HG03354 (cell line): ENCODE measurements at regions not wholly inside any gene's neighbourhood (a gene's known extent, or its start where the extent isn't known, plus 50 kb on each side); places are given as distances from the start of the nearest gene placed in this dataset.
"Not testable (repeated sequence)": the region's sequence is repeated elsewhere in the genome, so short reads cannot be mapped to it uniquely, and the experiment has no call there.

ENCODE experiments used
- ATAC-seq: cut with Tn5 transposase; IDR thresholded peaks from one replicate; pipeline ENCODE4 v1.9.1; 2021; ENCODE audit warnings: mild to moderate bottlenecking; ENCODE audit not compliant: unreplicated experiment, poor library complexity, severe bottlenecking

- ATAC-seq: not testable (repeated sequence)
Observed at GRCh38 chr6:112937690-112938089, 590.6 kb downstream of the RFPL4B start.

- no peak for ATAC-seq
Observed at GRCh38 chr6:112938650-112939049, 591.5 kb downstream of the RFPL4B start.

GRCh38 chr6:112939563-112939962 lies 592.4 kb downstream of the RFPL4B start:
- ATAC-seq: no peak

GRCh38 chr6:112941613-112942012 lies 594.5 kb downstream of the RFPL4B start:
- ATAC-seq: no peak

GRCh38 chr6:112946051-112946450 lies 598.9 kb downstream of the RFPL4B start:
- no peak for ATAC-seq

- ATAC-seq: no peak
Observed at GRCh38 chr6:112947507-112947906, 600.4 kb downstream of the RFPL4B start.

GRCh38 chr6:112951829-112952228 lies 604.7 kb downstream of the RFPL4B start:
- ATAC-seq: no peak

- ATAC-seq: not testable (repeated sequence)
Observed at GRCh38 chr6:112955743-112956142, 608.6 kb downstream of the RFPL4B start.

- ATAC-seq: no peak
Observed at GRCh38 chr6:112956696-112957535, 609.8 kb downstream of the RFPL4B start.

- no peak for ATAC-seq
Observed at GRCh38 chr6:112957536-112957916, 610.4 kb downstream of the RFPL4B start.

- ATAC-seq: not testable (repeated sequence)
Observed at GRCh38 chr6:112960130-112960529, 613.0 kb downstream of the RFPL4B start.

- no peak for ATAC-seq
Observed at GRCh38 chr6:112967974-112968373, 620.8 kb downstream of the RFPL4B start.

- no peak for ATAC-seq
Observed at GRCh38 chr6:112971651-112972050, 624.5 kb downstream of the RFPL4B start.

- not testable (repeated sequence) for ATAC-seq
Observed at GRCh38 chr6:112974931-112975330, 627.8 kb downstream of the RFPL4B start.

GRCh38 chr6:112976579-112976978 lies 629.4 kb downstream of the RFPL4B start:
- ATAC-seq: not testable (repeated sequence)

- no peak for ATAC-seq
Observed at GRCh38 chr6:112979830-112980229, 632.7 kb downstream of the RFPL4B start.

GRCh38 chr6:112980676-112981075 lies 633.5 kb downstream of the RFPL4B start:
- ATAC-seq: no peak

- no peak for ATAC-seq
Observed at GRCh38 chr6:112983713-112984261, 636.7 kb downstream of the RFPL4B start.

- ATAC-seq: no peak
Observed at GRCh38 chr6:112984899-112985298, 637.8 kb downstream of the RFPL4B start.

GRCh38 chr6:112986321-112986720 lies 639.2 kb downstream of the RFPL4B start:
- ATAC-seq: no peak

- no peak for ATAC-seq
Observed at GRCh38 chr6:112988748-112989147, 641.6 kb downstream of the RFPL4B start.
